Right forelimb (tissue), 1 donor: ENCODE measurements at regions not wholly inside any gene's neighbourhood (a gene's known extent, or its start where the extent isn't known, plus 50 kb on each side); places are given as distances from the start of the nearest gene placed in this dataset.

Source experiments
- DNase-seq: peaks from one replicate; pipeline ENCODE4 v3.0.0-alpha.2; 2018

- no peak for DNase-seq
Measured at GRCh38 chr14:71729596-71729995, 202.6 kb upstream of the RGS6 start.

DNA sequence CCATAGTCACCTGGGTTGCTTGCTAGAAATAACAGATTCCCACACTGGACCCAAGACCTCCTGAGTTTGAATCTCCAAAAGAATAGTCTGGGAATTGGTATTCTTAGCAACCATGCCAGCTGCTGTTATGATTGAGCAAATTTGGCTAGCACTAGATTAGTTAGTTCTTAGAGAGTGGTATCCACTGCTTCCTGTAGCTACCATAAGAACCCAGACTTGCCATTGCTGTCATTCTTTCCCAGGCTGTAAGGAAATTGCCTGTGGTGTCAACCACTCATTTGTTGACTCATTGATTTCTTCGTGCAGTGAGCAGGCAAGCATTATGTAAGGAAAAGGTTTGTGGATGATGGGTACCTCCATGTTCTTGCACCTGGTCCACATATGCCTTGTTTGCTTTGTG, 201.8 kb upstream of the RGS6 start:
- DNase-seq, result no peak

DNA sequence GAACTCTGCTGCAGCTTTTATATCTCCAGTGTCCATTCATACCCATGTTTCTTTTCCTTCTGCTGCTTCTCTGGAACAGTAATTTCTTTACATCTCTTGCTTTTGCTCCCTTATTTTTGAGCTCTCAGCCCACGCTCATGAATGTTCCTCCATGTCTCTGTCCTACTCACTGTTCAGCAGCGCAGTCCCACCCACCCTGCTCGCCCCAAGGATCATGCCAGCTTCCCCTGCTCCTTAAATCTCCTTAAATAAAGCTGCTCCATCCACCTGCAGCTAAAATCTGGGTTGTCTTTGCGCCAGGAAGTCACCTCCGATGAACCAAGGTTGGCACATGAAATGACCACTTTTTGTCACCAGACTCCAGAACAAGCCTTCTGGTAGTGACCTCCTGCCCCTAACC, 201.1 kb upstream of the RGS6 start:
- DNase-seq, result no peak

DNA sequence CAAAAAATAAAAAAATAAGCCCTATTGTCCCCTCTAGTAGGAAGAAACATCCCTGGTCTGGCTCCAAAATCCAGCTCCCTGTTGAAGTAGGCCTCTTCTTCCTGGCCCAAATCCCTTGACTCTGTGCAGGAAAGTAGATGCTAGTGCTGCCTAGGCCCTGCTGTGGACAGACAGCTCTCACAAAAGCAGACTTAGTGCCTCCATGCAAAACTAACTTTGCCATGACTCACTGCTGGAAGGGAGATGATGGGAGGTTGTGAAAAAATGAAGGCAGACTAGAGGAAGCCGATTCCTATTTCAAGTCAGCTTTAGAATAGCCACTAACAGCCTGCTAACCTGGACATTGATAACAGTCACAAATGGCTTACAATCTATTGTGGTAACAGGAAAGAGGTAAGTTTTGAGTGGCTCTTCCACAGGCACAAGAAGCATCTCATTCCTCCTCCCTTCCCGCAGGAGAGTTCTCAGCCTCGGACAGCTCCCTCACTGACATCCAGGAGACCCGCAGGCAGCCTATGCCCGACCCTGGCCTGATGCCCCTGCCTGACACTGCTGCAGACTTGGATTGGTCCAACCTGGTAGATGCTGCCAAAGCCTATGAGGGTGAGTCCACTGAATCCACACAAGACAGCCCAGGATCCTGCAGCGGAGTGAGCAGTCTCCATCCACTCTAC, 198.9 kb upstream of the RGS6 start:
- DNase-seq, result no peak

DNA sequence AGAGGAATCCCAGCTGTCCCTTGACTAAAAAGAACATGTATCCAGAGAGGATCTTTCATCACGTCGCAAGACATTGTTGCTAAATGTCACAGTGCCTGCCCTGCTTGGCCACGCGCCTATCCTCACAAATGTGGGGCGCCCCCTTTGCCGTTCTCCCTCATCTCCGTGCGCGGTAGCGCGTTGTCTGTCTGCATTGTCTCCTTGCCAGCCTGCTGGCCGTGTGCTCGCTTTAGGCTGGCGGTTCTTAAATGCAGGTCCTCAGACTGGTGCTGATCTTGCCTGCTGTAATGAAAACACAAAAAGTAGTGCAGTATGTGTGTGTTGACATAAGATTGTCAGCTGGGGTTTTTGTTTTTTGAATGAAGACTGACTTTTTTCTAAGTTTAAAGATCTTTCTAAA, 198.2 kb upstream of the RGS6 start:
- DNase-seq, result no peak

DNA sequence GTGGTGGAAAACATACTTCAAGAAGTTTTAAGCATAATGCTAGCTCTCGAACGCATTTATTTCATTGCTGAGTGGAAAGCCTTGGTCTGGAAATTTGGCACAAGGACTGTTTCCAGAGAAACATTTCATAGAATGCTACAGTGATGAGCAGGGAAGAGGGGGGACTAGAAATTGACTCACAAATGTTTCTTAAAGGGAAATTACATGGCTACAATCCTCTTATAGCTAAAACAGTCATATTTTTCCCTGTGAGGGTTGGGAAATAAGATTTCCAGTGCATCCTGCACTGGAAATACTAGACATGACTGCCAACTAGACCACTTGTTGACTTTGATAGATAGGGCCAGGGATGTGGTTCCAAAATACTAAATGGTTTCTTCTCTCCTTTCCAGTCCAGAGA, 197.3 kb upstream of the RGS6 start:
- DNase-seq, result no peak

DNA sequence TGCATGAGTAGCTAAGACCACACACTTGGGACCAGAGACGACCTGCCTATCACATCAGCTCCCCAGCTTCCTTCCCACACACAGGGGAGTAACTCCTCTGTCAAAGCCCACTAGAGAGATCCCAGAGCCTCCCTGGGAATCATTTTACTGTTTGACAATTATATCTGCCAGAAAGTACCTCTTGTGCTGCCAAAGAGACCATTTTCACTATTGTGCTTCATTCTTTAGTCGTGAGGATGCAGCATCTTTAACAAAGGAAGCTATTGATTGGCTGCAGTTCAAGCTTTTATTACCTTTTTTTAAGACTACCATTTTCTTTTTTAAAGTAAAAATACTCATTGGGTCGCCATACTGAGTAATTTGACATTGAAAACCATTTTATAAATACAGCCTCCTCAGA, 194.5 kb upstream of the RGS6 start:
- DNase-seq, result no peak

DNA sequence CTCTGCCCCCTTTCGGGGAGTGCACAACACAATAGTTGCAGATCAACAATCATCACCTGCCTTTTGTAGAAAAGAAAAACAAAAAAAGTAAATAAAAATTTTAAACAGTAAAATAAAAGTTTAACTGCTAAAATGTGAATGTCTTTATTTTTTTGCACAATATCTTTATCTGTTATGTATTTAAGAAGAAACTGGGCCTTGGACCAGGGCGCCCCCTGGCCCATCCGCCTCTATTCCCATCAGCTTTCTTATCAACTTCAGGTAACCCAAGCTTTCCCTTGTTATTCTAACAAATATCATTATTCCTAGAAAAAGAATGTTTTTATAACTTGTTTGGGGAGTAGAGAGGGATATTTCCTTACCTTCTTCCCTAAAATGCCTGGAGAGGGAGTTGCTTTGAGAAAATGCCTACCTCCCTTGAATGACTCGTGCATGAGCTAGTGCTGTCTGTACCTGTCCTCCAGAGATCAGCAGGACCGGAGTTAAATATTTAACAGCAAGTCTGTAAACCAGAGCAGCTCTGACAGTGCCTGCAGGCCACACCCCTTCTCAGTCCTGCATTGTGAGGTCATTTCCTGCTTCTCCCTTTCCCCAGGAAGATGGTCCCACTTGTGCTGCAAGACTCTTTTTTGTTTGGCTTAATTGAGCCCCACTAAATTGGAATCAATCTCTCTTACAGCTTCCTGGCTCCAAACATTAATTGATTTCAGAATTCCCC, 192.8 kb upstream of the RGS6 start:
- DNase-seq, result no peak

- no peak for DNase-seq
Measured at GRCh38 chr14:71741241-71741640, 191.0 kb upstream of the RGS6 start.

DNA sequence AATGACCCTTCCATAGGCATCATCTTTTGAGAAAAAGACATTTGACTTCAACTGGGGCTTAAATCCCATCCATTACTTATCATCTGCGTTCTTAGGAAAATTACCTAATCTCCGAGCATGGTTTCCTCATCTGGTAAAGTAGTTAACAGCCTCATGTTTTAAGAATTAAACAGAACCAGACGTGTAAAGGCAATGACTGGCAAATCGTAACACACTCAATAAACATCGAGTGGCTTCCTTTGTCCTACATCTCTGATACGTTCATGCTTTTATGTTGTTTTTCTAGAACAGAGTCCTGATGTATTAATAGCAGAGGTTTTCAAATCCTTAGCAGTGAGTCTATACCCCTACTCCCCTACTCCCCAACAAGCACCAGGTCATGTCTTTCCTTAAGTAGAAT, 189.7 kb upstream of the RGS6 start:
- no peak for DNase-seq

DNA sequence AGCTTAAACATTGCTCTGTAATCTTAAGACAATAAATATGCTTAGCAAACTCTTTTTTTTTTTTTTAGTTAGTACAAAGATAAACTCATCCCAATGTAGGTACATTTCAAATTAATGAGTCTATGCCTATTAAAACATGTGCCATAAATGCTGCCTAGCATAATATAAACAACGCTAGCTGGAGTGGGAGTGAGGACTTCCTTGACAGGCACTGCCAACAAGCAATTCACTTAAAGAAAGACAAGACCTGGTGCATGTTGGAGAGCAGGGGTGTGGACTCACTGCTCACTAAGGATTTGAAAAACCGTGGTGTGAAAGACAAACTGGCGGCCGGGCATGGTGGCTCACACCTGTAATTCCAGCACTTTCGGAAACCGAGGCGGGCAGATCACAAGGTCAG, 187.2 kb upstream of the RGS6 start:
- DNase-seq, result no peak

GRCh38 chr14:71748196-71748595, 184.0 kb upstream of the RGS6 start:
- DNase-seq, result no peak

- DNase-seq, result no peak
Measured at GRCh38 chr14:71749613-71750238, 182.5 kb upstream of the RGS6 start.

DNA sequence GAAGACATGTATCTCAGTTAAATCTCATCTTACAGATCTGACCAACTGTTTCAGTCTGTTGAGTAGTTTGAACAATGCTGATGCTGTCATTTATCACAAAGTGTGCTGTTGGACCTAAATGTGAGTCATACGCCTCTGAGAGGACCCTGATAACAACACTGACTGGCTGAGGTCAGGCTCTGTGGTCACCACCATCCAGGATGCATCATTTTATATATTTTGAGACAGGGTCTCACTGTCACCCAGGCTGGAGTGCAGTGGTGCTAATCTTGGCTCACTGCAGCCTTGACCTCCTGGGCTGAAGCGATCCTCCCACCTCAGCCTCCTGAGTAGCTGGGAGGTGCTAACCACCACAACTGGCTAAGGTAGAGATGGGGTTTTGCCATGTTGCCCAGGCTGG, 181.0 kb upstream of the RGS6 start:
- DNase-seq, result no peak

- DNase-seq, result no peak
Measured at GRCh38 chr14:71752111-71752738, 180.0 kb upstream of the RGS6 start.

GRCh38 chr14:71753126-71753830, 179.0 kb upstream of the RGS6 start:
- peak; percentile 95 for DNase-seq

DNA sequence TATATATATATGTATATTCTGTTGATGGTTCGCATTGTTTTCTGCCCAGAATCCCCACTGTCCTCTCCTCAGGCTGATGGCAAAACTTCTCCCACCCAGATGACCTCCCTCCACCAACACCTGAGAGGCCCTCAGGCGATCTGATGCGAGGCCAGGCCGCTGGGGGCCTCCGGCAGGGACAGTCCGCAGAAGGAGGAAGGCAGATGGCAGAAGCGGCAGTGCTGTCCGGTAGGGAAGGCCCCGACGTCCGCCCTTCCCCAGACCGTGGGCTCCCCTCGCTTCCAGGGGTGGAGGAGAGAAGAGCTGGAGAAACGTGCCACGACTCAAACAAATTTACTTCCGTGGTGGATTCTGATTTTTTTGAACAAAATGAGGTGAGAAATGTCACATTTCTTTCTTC, 178.3 kb upstream of the RGS6 start:
- no peak for DNase-seq

- DNase-seq, result no peak
Measured at GRCh38 chr14:71754422-71755095, 177.7 kb upstream of the RGS6 start.

- DNase-seq, result no peak
Measured at GRCh38 chr14:71758229-71758951, 173.8 kb upstream of the RGS6 start.

DNA sequence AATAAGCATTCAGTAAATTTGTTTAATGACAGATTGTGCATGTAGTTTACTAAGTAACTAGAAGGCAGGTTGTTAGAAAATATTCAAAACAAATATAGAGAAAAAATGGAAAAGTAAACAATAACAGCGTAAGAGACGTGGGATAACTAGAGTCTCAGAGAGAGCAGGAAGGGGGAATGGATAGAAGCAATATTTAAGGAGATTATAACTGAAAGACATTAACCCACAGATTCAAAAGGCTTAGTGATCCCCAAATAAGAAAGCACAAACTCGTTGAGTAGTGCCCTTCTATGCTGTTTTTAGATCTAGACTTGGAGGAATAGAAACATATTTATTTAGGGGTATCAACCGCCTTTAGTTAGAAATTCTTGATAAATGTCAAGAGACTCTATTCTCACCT, 169.7 kb upstream of the RGS6 start:
- DNase-seq, result no peak

- no peak for DNase-seq
Measured at GRCh38 chr14:71764701-71765382, 167.4 kb upstream of the RGS6 start.
